ENCODE measurements at regions not wholly inside any gene's neighbourhood (a gene's known extent, or its start where the extent isn't known, plus 50 kb on each side); places are given as distances from the start of the nearest gene placed in this dataset.
"Not testable (repeated sequence)": the region's sequence is repeated elsewhere in the genome, so short reads cannot be mapped to it uniquely, and the experiment has no call there.

GRCh38 chr7:101728873-101729240, 88.6 kb upstream of the CUX1 start:
- TF ChIP-seq POLR2A, CTCF (IDR thresholded peaks at IDR 0.05): not testable (repeated sequence)

Measured in body of pancreas (tissue), 4 donors.